ENCODE measurements at regions not wholly inside any gene's neighbourhood (a gene's known extent, or its start where the extent isn't known, plus 50 kb on each side); places are given as distances from the start of the nearest gene placed in this dataset.
A peak's percentile ranks its signal among the peaks of the same experiment; 100 is the strongest.
"Not testable (repeated sequence)": the region's sequence is repeated elsewhere in the genome, so short reads cannot be mapped to it uniquely, and the experiment has no call there.

GRCh38 chr6:9830808-9831207, 584.1 kb downstream of the TFAP2A start:
- DNase-seq (no peak), ATAC-seq (no peak)
- Histone ChIP-seq H4K20me1 (ENCODE audit: low read length) (no peaks in the 10 kb centered on the region), H3K4me1 (ENCODE audit: insufficient read depth, low read length) (peaks cover 8% of the 10 kb centered on the region; the same call in 1 of the 2 replicates), H3K9me2 (replicated peaks; ENCODE audit: low read length) (no peaks in the 10 kb centered on the region), H3F3A (ENCODE audit: low read length, unreplicated experiment) (no peaks in the 10 kb centered on the region), H3K9ac (ENCODE audit: low read length) (no peak overlapping the region), H2AFZ (ENCODE audit: low read length) (no peak overlapping the region), H3K79me2 (ENCODE audit: low read length) (no peaks in the 10 kb centered on the region), H3K9me3 (ENCODE audit: low read length) (no peaks in the 10 kb centered on the region), H3K36me3 (ENCODE audit: low read depth, low read length) (no peaks in the 10 kb centered on the region), H3K4me2 (ENCODE audit: low read length) (no peak overlapping the region), H3K27ac (ENCODE audit: low read length) (no peak overlapping the region), H3K4me3 (ENCODE audit: low read length) (no peak overlapping the region), H3K27me3 (ENCODE audit: low read length) (peaks cover 16% of the 10 kb centered on the region; the same call in 1 of the 2 replicates)
- BruUV-seq (replicated peaks), result no TSS peak
- ChIA-PET CTCF (no interaction called here), POLR2A (ENCODE audit: unreplicated experiment) (no interaction called here)
- intact Hi-C loops (cut with micrococcal nuclease), result no loop called here
- TF ChIP-seq EZH2phosphoT487 (IDR thresholded peaks at IDR 0.05; ENCODE audit: borderline replicate concordance, low read length), result no peak
- TF ChIP-seq CTCF (conservative IDR thresholded peaks at IDR 0.05; ENCODE audit: low read depth, low read length), result no peak
- TF ChIP-seq EZH2 (IDR thresholded peaks at IDR 0.05; ENCODE audit: low read length, unreplicated experiment), result no peak

- no peaks in the 10 kb centered on the region for H3F3A ChIP-seq (ENCODE audit: low read length, unreplicated experiment)
- H3K4me1 ChIP-seq (ENCODE audit: insufficient read depth, low read length), result peaks cover 17% of the 10 kb centered on the region
- BruUV-seq (replicated peaks), result no TSS peak
- no peak for ATAC-seq
- H3K9ac ChIP-seq (ENCODE audit: low read length), result peak overlapping the region; percentile 15; the same call in 1 of the 2 replicates
- no peaks in the 10 kb centered on the region for H4K20me1 ChIP-seq (ENCODE audit: low read length)
- H2AFZ ChIP-seq (ENCODE audit: low read length), result no peak overlapping the region
- 0 out of 2 replicates have a peak overlapping the region, but pooled peaks have one; percentile 17 for H3K4me2 ChIP-seq (ENCODE audit: low read length)
- H3K36me3 ChIP-seq (ENCODE audit: low read depth, low read length), result no peaks in the 10 kb centered on the region
- peaks cover 15% of the 10 kb centered on the region; the same call in 1 of the 2 replicates for H3K27me3 ChIP-seq (ENCODE audit: low read length)
- H3K4me3 ChIP-seq (ENCODE audit: low read length), result no peak overlapping the region
- intact Hi-C loops (cut with micrococcal nuclease), result no loop called here
- CTCF ChIA-PET, result no interaction called here
- H3K27ac ChIP-seq (ENCODE audit: low read length), result peak overlapping the region; percentile 62
- POLR2A ChIA-PET (ENCODE audit: unreplicated experiment), result no interaction called here
- H3K9me2 ChIP-seq (replicated peaks; ENCODE audit: low read length), result no peaks in the 10 kb centered on the region
- H3K79me2 ChIP-seq (ENCODE audit: low read length), result no peaks in the 10 kb centered on the region
- TF ChIP-seq EZH2 (IDR thresholded peaks at IDR 0.05; ENCODE audit: low read length, unreplicated experiment), result no peak
- no peak for TF ChIP-seq CTCF (conservative IDR thresholded peaks at IDR 0.05; ENCODE audit: low read depth, low read length)
- TF ChIP-seq EZH2phosphoT487 (IDR thresholded peaks at IDR 0.05; ENCODE audit: borderline replicate concordance, low read length), result no peak
- peak; percentile 76 for DNase-seq
- no peaks in the 10 kb centered on the region for H3K9me3 ChIP-seq (ENCODE audit: low read length)
Observed at GRCh38 chr6:9825526-9825925, 589.3 kb downstream of the TFAP2A start.

- H2AFZ ChIP-seq (ENCODE audit: low read length); H3K4me2 ChIP-seq (ENCODE audit: low read length); POLR2A ChIA-PET (ENCODE audit: unreplicated experiment); H3K27ac ChIP-seq (ENCODE audit: low read length); H3K9ac ChIP-seq (ENCODE audit: low read length); intact Hi-C loops (cut with micrococcal nuclease); H3K27me3 ChIP-seq (ENCODE audit: low read length); BruUV-seq (replicated peaks); H3K9me3 ChIP-seq (ENCODE audit: low read length); CTCF ChIA-PET; H3K4me3 ChIP-seq (ENCODE audit: low read length); H3F3A ChIP-seq (ENCODE audit: low read length, unreplicated experiment); ATAC-seq; H3K9me2 ChIP-seq (replicated peaks; ENCODE audit: low read length); DNase-seq; H3K79me2 ChIP-seq (ENCODE audit: low read length); H3K4me1 ChIP-seq (ENCODE audit: insufficient read depth, low read length); H3K36me3 ChIP-seq (ENCODE audit: low read depth, low read length); H4K20me1 ChIP-seq (ENCODE audit: low read length): not testable (repeated sequence)
Observed at GRCh38 chr6:9810727-9811126, 604.1 kb downstream of the TFAP2A start.

All from PC-3 (cell line).